Activated CD8-positive, alpha-beta memory T cell treated with anti-CD3 and anti-CD28 coated beads for 1 hour (primary cell): ENCODE measurements at regions not wholly inside any gene's neighbourhood (a gene's known extent, or its start where the extent isn't known, plus 50 kb on each side); places are given as distances from the start of the nearest gene placed in this dataset.
"Not testable (repeated sequence)": the region's sequence is repeated elsewhere in the genome, so short reads cannot be mapped to it uniquely, and the experiment has no call there.

Source experiments
- DNase-seq, 2 donors: peaks; one replicate each; pipeline ENCODE4 v3.0.0-alpha.2; 2020; ENCODE audit warnings: low read depth in 1 of 2; ENCODE audit errors: extremely low read depth in 1 of 2

- not testable (repeated sequence) for DNase-seq
These were observed 84.6 kb upstream of the FRG2C start for GRCh38 chr3:75579536-75579935.

- DNase-seq = peak in 1 of 2 donors; percentile 25
These were observed 83.9 kb upstream of the FRG2C start for GRCh38 chr3:75579981-75580782.

- DNase-seq = not testable (repeated sequence)
These were observed 81.6 kb upstream of the FRG2C start for GRCh38 chr3:75582536-75582935.

GRCh38 chr3:75583116-75583515, 81.0 kb upstream of the FRG2C start:
- DNase-seq = not testable (repeated sequence)

- not testable (repeated sequence) for DNase-seq
These were observed 76.4 kb upstream of the FRG2C start for GRCh38 chr3:75587695-75588094.

- DNase-seq = not testable (repeated sequence)
These were observed 73.7 kb upstream of the FRG2C start for GRCh38 chr3:75590382-75590781.

- DNase-seq = not testable (repeated sequence)
These were observed 59.7 kb upstream of the FRG2C start for GRCh38 chr3:75604286-75604934.

GRCh38 chr3:75607996-75608395, 56.1 kb upstream of the FRG2C start:
- DNase-seq = not testable (repeated sequence)

- DNase-seq = not testable (repeated sequence)
These were observed 54.5 kb upstream of the FRG2C start for GRCh38 chr3:75609598-75609997.

- DNase-seq = no peak
These were observed 53.4 kb upstream of the FRG2C start for GRCh38 chr3:75610773-75611172.

- DNase-seq = not testable (repeated sequence)
These were observed 52.2 kb upstream of the FRG2C start for GRCh38 chr3:75611724-75612460.
